GM23338 (cell line): ENCODE measurements at regions not wholly inside any gene's neighbourhood (a gene's known extent, or its start where the extent isn't known, plus 50 kb on each side); places are given as distances from the start of the nearest gene placed in this dataset.

Experiments
- ATAC-seq: fragments of 200-7000 bp; cut with Tn5 transposase; 3 replicates; pipeline ENCODE4 v1.9.1; 2020
- DNase-seq: peaks from one replicate; pipeline ENCODE4 v3.0.0-alpha.2; 2015; ENCODE audit warnings: low spot score
- H2AFZ ChIP-seq: fragments of 200-600 bp; sonication (generic); 2 replicates; pipeline ENCODE4 v1.8.0; 2016; ENCODE audit warnings: antibody characterized with exemption, mild to moderate bottlenecking, moderate library complexity
- H3F3A ChIP-seq: fragments of 200-600 bp; sonication (generic); replicated peaks from 2 replicates; pipeline ENCODE4 v1.8.0; 2017; ENCODE audit warnings: antibody characterized with exemption, mixed run types, low read depth
- H3K27ac ChIP-seq: fragments of 200-600 bp; sonication (generic); 2 replicates; pipeline ENCODE4 v1.6.1; 2016; ENCODE audit warnings: low read depth
- H3K27me3 ChIP-seq: fragments of 200-600 bp; sonication (generic); 2 replicates; pipeline ENCODE4 v1.8.0; 2016; ENCODE audit warnings: mild to moderate bottlenecking, mixed run types, moderate library complexity; ENCODE audit not compliant: insufficient read depth
- H3K36me3 ChIP-seq: fragments of 200-600 bp; sonication (generic); 2 replicates; pipeline ENCODE4 v1.8.0; 2016; ENCODE audit warnings: mild to moderate bottlenecking; ENCODE audit not compliant: insufficient read depth
- H3K4me1 ChIP-seq: fragments of 200-600 bp; sonication (generic); 2 replicates; pipeline ENCODE4 v1.8.0; 2016; ENCODE audit warnings: mild to moderate bottlenecking, moderate library complexity; ENCODE audit not compliant: insufficient read depth
- H3K4me2 ChIP-seq: fragments of 200-600 bp; sonication (generic); 2 replicates; pipeline ENCODE4 v1.7.1; 2017; ENCODE audit warnings: mixed run types
- H3K4me3 ChIP-seq: fragments of 200-600 bp; sonication (generic); 2 replicates; pipeline ENCODE4 v1.6.1; 2016; ENCODE audit warnings: mixed run types
- H3K79me2 ChIP-seq: fragments of 200-600 bp; sonication (generic); replicated peaks from 2 replicates; pipeline ENCODE4 v1.8.0; 2017; ENCODE audit warnings: mild to moderate bottlenecking; ENCODE audit not compliant: insufficient read depth
- H3K9me2 ChIP-seq: fragments of 200-600 bp; sonication (generic); 2 replicates; pipeline ENCODE4 v1.8.0; 2017; ENCODE audit not compliant: insufficient read depth
- H4K20me1 ChIP-seq: fragments of 200-600 bp; sonication (generic); replicated peaks from 2 replicates; pipeline ENCODE4 v1.8.0; 2017; ENCODE audit warnings: mild to moderate bottlenecking; ENCODE audit not compliant: insufficient read depth
- H3K27ac Mint-ChIP-seq: 2 replicates; pipeline ENCODE4 v1.8.0; 2020; ENCODE audit warnings: inconsistent platforms, mild to moderate bottlenecking, moderate library complexity, mixed read lengths
- H3K27me3 Mint-ChIP-seq: 3 replicates; pipeline ENCODE4 v1.8.0; 2022; ENCODE audit warnings: low read depth, mild to moderate bottlenecking, moderate library complexity, mixed read lengths, inconsistent platforms; ENCODE audit not compliant: insufficient read depth, poor library complexity
- H3K36me3 Mint-ChIP-seq: 3 replicates; pipeline ENCODE4 v1.8.0; 2021; ENCODE audit warnings: low read depth, mild to moderate bottlenecking, inconsistent platforms, moderate library complexity, mixed read lengths
- H3K4me1 Mint-ChIP-seq: 3 replicates; pipeline ENCODE4 v1.8.0; 2020; ENCODE audit warnings: mild to moderate bottlenecking, inconsistent platforms, mixed read lengths
- H3K4me3 Mint-ChIP-seq: 3 replicates; pipeline ENCODE4 v1.8.0; 2021; ENCODE audit warnings: moderate library complexity, mild to moderate bottlenecking, inconsistent platforms, mixed read lengths
- H3K9me3 Mint-ChIP-seq: 3 replicates; pipeline ENCODE4 v1.8.0; 2020; ENCODE audit warnings: moderate library complexity, mild to moderate bottlenecking, inconsistent platforms, mixed read lengths
- STAT1 ChIP-seq: IDR thresholded peaks from one replicate; pipeline ENCODE4 v1.6.1; 2016; ENCODE audit warnings: antibody characterized with exemption; ENCODE audit not compliant: unreplicated experiment
- TF ChIP-seq, protein P1 (sequence below): fragments of 250-450 bp; sonication (Bioruptor Pico); IDR thresholded peaks from 2 replicates; pipeline ENCODE4 v1.5.0; 2020; ENCODE audit warnings: mild to moderate bottlenecking, moderate library complexity
- TF ChIP-seq, protein P2 (sequence below): IDR thresholded peaks from one replicate; pipeline ENCODE4 v1.6.1; 2018; ENCODE audit warnings: antibody characterized with exemption; ENCODE audit not compliant: unreplicated experiment

DNA sequence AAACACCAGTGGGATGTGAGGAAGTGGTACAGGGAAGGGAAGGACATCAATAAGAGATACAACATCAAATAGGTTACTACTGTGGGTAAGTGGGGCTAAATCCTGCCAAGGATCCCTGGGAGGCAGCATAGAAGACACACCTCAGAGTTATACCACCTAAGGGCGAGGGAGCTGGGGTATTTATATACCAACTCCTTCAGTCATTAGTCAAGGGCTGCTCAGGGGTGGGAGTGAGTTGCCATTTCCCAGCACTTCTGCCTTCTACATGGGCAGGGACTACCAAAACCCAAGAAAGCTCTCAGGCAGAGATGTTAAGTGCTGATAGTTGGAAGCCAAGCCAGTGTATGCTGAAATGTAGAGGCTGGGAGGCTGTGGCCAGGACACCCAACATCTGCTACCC, 57.5 kb upstream of the MARCHF10 start:
- Mint-ChIP-seq H3K4me1 (peaks cover 20% of the 10 kb centered on the region), H3K9me3 (no peaks in the 10 kb centered on the region), H3K27ac (no peak overlapping the region), H3K27me3 (peaks cover 8% of the 10 kb centered on the region), H3K36me3 (no peaks in the 10 kb centered on the region), H3K4me3 (no peak overlapping the region)
- TF ChIP-seq, protein P1, sequence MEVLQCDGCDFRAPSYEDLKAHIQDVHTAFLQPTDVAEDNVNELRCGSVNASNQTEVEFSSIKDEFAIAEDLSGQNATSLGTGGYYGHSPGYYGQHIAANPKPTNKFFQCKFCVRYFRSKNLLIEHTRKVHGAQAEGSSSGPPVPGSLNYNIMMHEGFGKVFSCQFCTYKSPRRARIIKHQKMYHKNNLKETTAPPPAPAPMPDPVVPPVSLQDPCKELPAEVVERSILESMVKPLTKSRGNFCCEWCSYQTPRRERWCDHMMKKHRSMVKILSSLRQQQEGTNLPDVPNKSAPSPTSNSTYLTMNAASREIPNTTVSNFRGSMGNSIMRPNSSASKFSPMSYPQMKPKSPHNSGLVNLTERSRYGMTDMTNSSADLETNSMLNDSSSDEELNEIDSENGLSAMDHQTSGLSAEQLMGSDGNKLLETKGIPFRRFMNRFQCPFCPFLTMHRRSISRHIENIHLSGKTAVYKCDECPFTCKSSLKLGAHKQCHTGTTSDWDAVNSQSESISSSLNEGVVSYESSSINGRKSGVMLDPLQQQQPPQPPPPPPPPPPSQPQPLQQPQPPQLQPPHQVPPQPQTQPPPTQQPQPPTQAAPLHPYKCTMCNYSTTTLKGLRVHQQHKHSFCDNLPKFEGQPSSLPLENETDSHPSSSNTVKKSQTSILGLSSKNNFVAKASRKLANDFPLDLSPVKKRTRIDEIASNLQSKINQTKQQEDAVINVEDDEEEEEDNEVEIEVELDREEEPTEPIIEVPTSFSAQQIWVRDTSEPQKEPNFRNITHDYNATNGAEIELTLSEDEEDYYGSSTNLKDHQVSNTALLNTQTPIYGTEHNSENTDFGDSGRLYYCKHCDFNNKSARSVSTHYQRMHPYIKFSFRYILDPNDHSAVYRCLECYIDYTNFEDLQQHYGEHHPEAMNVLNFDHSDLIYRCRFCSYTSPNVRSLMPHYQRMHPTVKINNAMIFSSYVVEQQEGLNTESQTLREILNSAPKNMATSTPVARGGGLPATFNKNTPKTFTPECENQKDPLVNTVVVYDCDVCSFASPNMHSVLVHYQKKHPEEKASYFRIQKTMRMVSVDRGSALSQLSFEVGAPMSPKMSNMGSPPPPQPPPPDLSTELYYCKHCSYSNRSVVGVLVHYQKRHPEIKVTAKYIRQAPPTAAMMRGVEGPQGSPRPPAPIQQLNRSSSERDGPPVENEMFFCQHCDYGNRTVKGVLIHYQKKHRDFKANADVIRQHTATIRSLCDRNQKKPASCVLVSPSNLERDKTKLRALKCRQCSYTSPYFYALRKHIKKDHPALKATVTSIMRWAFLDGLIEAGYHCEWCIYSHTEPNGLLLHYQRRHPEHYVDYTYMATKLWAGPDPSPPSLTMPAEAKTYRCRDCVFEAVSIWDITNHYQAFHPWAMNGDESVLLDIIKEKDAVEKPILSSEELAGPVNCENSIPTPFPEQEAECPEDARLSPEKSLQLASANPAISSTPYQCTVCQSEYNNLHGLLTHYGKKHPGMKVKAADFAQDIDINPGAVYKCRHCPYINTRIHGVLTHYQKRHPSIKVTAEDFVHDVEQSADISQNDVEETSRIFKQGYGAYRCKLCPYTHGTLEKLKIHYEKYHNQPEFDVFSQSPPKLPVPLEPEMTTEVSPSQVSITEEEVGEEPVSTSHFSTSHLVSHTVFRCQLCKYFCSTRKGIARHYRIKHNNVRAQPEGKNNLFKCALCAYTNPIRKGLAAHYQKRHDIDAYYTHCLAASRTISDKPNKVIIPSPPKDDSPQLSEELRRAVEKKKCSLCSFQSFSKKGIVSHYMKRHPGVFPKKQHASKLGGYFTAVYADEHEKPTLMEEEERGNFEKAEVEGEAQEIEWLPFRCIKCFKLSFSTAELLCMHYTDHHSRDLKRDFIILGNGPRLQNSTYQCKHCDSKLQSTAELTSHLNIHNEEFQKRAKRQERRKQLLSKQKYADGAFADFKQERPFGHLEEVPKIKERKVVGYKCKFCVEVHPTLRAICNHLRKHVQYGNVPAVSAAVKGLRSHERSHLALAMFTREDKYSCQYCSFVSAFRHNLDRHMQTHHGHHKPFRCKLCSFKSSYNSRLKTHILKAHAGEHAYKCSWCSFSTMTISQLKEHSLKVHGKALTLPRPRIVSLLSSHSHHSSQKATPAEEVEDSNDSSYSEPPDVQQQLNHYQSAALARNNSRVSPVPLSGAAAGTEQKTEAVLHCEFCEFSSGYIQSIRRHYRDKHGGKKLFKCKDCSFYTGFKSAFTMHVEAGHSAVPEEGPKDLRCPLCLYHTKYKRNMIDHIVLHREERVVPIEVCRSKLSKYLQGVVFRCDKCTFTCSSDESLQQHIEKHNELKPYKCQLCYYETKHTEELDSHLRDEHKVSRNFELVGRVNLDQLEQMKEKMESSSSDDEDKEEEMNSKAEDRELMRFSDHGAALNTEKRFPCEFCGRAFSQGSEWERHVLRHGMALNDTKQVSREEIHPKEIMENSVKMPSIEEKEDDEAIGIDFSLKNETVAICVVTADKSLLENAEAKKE = no peak
- Histone ChIP-seq H2AFZ (no peak overlapping the region), H3F3A (no peaks in the 10 kb centered on the region), H3K79me2 (no peaks in the 10 kb centered on the region), H3K36me3 (no peaks in the 10 kb centered on the region), H4K20me1 (no peaks in the 10 kb centered on the region), H3K27me3 (no peaks in the 10 kb centered on the region), H3K4me1 (peaks cover 8% of the 10 kb centered on the region), H3K4me2 (no peak overlapping the region), H3K9me2 (no peaks in the 10 kb centered on the region), H3K27ac (no peak overlapping the region), H3K4me3 (no peak overlapping the region)
- no peak for DNase-seq
- ATAC-seq = no peak

DNA sequence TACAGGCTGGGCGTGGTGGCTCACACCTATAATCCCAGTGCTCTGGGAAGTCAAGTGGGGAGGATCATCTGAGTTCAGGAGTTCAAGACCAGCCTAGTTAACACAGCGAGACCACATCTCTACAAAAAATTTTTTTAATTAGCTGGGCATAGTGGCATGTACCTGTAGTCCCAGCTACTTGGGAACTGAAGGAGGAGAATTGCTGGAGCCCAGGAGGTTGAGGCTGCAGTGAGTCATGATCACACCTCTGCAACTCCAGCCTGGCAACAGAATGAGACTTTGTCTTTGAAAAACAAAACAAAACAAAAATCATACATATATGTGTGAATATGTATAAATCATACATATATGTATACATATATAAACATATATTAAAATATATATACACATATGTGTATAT, 54.1 kb upstream of the MARCHF10 start:
- ATAC-seq = no peak
- TF ChIP-seq STAT1 = no peak
- TF ChIP-seq, protein P2, sequence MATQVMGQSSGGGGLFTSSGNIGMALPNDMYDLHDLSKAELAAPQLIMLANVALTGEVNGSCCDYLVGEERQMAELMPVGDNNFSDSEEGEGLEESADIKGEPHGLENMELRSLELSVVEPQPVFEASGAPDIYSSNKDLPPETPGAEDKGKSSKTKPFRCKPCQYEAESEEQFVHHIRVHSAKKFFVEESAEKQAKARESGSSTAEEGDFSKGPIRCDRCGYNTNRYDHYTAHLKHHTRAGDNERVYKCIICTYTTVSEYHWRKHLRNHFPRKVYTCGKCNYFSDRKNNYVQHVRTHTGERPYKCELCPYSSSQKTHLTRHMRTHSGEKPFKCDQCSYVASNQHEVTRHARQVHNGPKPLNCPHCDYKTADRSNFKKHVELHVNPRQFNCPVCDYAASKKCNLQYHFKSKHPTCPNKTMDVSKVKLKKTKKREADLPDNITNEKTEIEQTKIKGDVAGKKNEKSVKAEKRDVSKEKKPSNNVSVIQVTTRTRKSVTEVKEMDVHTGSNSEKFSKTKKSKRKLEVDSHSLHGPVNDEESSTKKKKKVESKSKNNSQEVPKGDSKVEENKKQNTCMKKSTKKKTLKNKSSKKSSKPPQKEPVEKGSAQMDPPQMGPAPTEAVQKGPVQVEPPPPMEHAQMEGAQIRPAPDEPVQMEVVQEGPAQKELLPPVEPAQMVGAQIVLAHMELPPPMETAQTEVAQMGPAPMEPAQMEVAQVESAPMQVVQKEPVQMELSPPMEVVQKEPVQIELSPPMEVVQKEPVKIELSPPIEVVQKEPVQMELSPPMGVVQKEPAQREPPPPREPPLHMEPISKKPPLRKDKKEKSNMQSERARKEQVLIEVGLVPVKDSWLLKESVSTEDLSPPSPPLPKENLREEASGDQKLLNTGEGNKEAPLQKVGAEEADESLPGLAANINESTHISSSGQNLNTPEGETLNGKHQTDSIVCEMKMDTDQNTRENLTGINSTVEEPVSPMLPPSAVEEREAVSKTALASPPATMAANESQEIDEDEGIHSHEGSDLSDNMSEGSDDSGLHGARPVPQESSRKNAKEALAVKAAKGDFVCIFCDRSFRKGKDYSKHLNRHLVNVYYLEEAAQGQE = no peak

More for the DNA sequence above, 54.1 kb upstream of the MARCHF10 start:
- Histone ChIP-seq H3K36me3 (no peaks in the 10 kb centered on the region), H3K27ac (no peak overlapping the region), H3F3A (no peaks in the 10 kb centered on the region), H3K9me2 (no peaks in the 10 kb centered on the region), H3K27me3 (no peaks in the 10 kb centered on the region), H3K4me2 (no peak overlapping the region), H4K20me1 (no peaks in the 10 kb centered on the region), H2AFZ (no peak overlapping the region), H3K79me2 (no peaks in the 10 kb centered on the region), H3K4me1 (no peaks in the 10 kb centered on the region), H3K4me3 (no peak overlapping the region)
- peaks cover 8% of the 10 kb centered on the region for H3K27me3 Mint-ChIP-seq
- no peak overlapping the region for H3K4me3 Mint-ChIP-seq
- no peaks in the 10 kb centered on the region for H3K36me3 Mint-ChIP-seq
- no peaks in the 10 kb centered on the region for H3K9me3 Mint-ChIP-seq
- H3K4me1 Mint-ChIP-seq = peaks cover 8% of the 10 kb centered on the region
- DNase-seq = no peak
- H3K27ac Mint-ChIP-seq = no peak overlapping the region
